ENCODE measurements at regions not wholly inside any gene's neighbourhood (a gene's known extent, or its start where the extent isn't known, plus 50 kb on each side); places are given as distances from the start of the nearest gene placed in this dataset.

GRCh38 chr3:117201901-117202774 is 492.6 kb downstream of the TUSC7 start (continued):
- TF ChIP-seq CEBPB (IDR thresholded peaks at IDR 0.05; ENCODE audit: low read depth, low read length) (no peak), SIX5 (IDR thresholded peaks at IDR 0.05; ENCODE audit: low read depth, low read length) (no peak), CREB1 (IDR thresholded peaks at IDR 0.05) (no peak)
